Right atrium auricular region (tissue), 2 donors: ENCODE measurements at regions not wholly inside any gene's neighbourhood (a gene's known extent, or its start where the extent isn't known, plus 50 kb on each side); places are given as distances from the start of the nearest gene placed in this dataset.

Source experiments
- DNase-seq: peaks from one replicate; pipeline ENCODE4 v3.0.0-alpha.2; 2019; ENCODE audit warnings: low spot score
- H3K27ac ChIP-seq, 2 donors: fragments of 200-600 bp; sonication (generic); 1 replicate in 1 of 2; 2 replicates in 1 of 2; pipeline ENCODE4 v1.5.1; 2016 to 2019
- H3K27me3 ChIP-seq, 2 donors: fragments of 200-600 bp; sonication (generic); one replicate each; pipeline versions ENCODE4 v1.5.1 to v1.6.0; 2017 to 2019
- H3K36me3 ChIP-seq: fragments of 200-600 bp; sonication (generic); one replicate; pipeline ENCODE4 v1.5.1; 2016
- H3K4me1 ChIP-seq, 2 donors: fragments of 200-600 bp; sonication (generic); one replicate each; pipeline versions ENCODE4 v1.5.1 to v1.6.0; 2017 to 2019
- H3K4me3 ChIP-seq, 2 donors: fragments of 200-600 bp; sonication (generic); 1 replicate in 1 of 2; 2 replicates in 1 of 2; pipeline ENCODE4 v1.5.1; 2017 to 2019; ENCODE audit warnings: mild to moderate bottlenecking in 1 of 2, moderate library complexity in 1 of 2
- H3K9me3 ChIP-seq, 2 donors: fragments of 200-600 bp; sonication (generic); one replicate each; pipeline ENCODE4 v1.5.1; 2019
- TF ChIP-seq, protein P1 (sequence below), 2 donors: fragments of 200-600 bp; sonication (generic); IDR thresholded peaks; one replicate each; pipeline ENCODE4 v1.5.1; 2019; ENCODE audit warnings: antibody characterized with exemption in 2 of 2

DNA sequence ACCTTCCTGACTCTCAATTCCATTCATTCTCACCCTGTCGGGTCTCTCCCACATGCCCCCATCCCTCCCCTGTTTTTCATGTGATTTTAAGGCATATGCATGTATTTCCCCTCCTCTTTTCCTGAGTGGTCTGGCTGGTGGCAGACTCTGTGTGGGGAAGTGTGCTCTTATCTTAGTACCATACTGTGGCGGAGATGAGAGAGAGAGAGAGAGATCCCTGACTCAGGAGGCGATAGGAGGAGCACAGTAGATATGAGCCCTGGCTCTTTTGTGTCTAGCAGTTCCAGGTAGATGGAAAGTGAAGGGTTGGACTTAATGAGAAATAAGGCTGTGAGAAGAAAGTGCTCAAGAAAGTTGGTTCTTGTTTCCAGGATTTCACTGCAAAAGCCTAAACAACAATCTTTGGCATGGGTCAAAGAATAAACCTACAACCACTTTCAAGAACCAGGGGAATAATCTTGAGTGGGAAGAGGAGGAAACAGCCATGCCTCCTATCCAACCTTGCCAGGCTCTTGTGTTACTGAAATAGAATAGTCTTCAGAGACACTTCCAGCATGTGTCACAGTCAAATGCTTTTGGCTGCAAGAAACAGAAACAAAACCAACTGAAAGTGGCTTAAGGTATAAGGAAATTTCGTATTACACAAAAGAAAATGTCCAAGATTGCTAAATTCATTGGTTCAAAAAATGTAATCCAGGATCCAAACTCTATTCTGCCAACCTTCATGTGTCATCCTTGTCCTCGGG, 123.8 kb upstream of the MYLIP start:
- TF ChIP-seq, protein P1, sequence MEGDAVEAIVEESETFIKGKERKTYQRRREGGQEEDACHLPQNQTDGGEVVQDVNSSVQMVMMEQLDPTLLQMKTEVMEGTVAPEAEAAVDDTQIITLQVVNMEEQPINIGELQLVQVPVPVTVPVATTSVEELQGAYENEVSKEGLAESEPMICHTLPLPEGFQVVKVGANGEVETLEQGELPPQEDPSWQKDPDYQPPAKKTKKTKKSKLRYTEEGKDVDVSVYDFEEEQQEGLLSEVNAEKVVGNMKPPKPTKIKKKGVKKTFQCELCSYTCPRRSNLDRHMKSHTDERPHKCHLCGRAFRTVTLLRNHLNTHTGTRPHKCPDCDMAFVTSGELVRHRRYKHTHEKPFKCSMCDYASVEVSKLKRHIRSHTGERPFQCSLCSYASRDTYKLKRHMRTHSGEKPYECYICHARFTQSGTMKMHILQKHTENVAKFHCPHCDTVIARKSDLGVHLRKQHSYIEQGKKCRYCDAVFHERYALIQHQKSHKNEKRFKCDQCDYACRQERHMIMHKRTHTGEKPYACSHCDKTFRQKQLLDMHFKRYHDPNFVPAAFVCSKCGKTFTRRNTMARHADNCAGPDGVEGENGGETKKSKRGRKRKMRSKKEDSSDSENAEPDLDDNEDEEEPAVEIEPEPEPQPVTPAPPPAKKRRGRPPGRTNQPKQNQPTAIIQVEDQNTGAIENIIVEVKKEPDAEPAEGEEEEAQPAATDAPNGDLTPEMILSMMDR (IDR thresholded peaks at IDR 0.05), result no peak
- H3K27me3 ChIP-seq, result no peaks in the 10 kb centered on the region
- H3K36me3 ChIP-seq, result no peaks in the 10 kb centered on the region
- no peaks in the 10 kb centered on the region for H3K9me3 ChIP-seq
- no peak for DNase-seq
- no peak overlapping the region for H3K4me3 ChIP-seq
- H3K4me1 ChIP-seq, result peaks cover 0 to 5% of the 10 kb centered on the region in 2 donors
- no peak overlapping the region for H3K27ac ChIP-seq

GRCh38 chr6:16003197-16003491, 125.7 kb upstream of the MYLIP start:
- H3K9me3 ChIP-seq, result no peaks in the 10 kb centered on the region
- peaks cover 0 to 5% of the 10 kb centered on the region in 2 donors for H3K4me1 ChIP-seq
- no peaks in the 10 kb centered on the region for H3K36me3 ChIP-seq
- H3K27ac ChIP-seq, result no peak overlapping the region
- H3K27me3 ChIP-seq, result no peaks in the 10 kb centered on the region
- TF ChIP-seq, protein P1 (IDR thresholded peaks at IDR 0.05), result no peak
- no peak for DNase-seq
- no peak overlapping the region for H3K4me3 ChIP-seq

DNA sequence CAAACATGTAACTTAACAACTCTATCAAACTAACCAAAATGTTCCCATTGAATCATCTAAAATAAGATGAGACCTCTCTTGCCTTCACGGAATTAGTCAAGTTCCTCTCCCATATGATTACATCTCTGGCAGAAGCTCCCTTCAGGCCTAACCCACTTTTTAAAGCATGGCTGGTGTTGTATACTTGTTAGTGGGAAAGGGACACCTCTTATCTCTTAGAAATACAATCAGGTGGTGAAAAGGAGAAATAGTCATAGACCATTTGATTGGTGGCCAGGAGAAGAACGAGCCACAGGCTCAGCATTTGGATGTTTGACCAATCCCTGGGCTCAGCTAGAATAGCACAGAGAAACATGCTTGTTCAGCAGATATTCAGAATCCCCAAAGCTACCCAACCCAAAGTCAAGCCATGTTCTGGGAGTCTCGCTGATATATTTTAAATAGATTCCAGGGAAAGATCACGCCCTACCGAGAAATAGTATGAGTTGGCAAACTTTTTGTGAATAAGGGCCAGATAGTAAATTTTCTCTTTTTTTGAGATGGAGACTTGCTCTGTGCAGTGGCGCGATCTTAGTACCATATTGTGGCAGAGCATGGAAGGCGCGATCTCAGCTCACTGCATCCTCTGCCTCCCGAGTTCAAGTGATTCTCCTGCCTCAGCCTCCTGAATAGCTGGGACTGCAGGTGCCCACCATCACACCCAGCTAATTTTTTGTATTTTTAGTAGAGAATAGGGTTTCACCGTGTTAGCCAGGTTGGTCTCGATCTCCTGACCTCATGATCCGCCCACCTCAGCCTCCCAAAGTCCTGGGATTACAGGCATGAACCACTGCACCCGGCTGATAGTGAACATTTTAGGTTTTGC, 126.3 kb upstream of the MYLIP start:
- TF ChIP-seq, protein P1 (IDR thresholded peaks at IDR 0.05), result no peak
- Histone ChIP-seq H3K4me1 (peaks cover 0 to 5% of the 10 kb centered on the region in 2 donors), H3K9me3 (no peaks in the 10 kb centered on the region), H3K4me3 (no peak overlapping the region), H3K27ac (no peak overlapping the region), H3K27me3 (no peaks in the 10 kb centered on the region), H3K36me3 (no peaks in the 10 kb centered on the region)
- no peak for DNase-seq

DNA sequence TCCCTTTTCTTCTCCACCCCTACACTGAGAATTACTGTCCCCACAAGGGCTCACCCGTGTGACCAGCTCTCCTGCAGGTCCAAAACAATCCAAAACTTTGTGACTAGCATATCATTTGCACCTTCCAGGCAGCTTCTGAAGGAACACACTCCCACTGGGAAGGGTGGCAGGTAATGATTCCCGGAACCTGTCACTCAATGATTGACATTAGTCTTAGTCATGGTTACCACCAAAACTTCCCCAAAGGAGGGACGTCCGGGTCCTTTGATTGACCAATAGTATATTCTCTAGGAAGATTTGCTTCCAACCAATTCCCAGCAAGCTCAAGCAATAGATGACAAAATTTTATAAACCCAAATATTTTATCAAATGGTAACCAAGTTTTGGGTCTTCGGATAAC, 127.7 kb upstream of the MYLIP start:
- Histone ChIP-seq H3K27me3 (no peaks in the 10 kb centered on the region), H3K36me3 (no peaks in the 10 kb centered on the region), H3K4me1 (peaks cover 0 to 6% of the 10 kb centered on the region in 2 donors), H3K4me3 (no peak overlapping the region), H3K27ac (no peak overlapping the region), H3K9me3 (no peaks in the 10 kb centered on the region)
- DNase-seq, result no peak
- TF ChIP-seq, protein P1 (IDR thresholded peaks at IDR 0.05), result no peak

- Histone ChIP-seq H3K27ac (no peak overlapping the region), H3K4me1 (peaks cover 0 to 5% of the 10 kb centered on the region in 2 donors), H3K36me3 (no peaks in the 10 kb centered on the region), H3K27me3 (no peaks in the 10 kb centered on the region), H3K9me3 (no peaks in the 10 kb centered on the region), H3K4me3 (no peak overlapping the region)
- no peak for DNase-seq
- TF ChIP-seq, protein P1 (IDR thresholded peaks at IDR 0.05), result no peak
These were observed 129.7 kb upstream of the MYLIP start for GRCh38 chr6:15999201-15999600.
